Calu3 (cell line): ENCODE measurements at regions not wholly inside any gene's neighbourhood (a gene's known extent, or its start where the extent isn't known, plus 50 kb on each side); places are given as distances from the start of the nearest gene placed in this dataset.

Source experiments
- BruUV-seq: library from RNA; stranded (reverse); fragments of 400-500 nt; replicated peaks from 2 replicates; lab custom pipeline; 2021; lab: Mats Ljungman, UMichigan
- CTCF ChIA-PET: fragments of 300-600 bp; sonication (Branson Sonifier 250); formaldehyde crosslinking; loops from one replicate; lab custom pipeline; 2022; ENCODE audit warnings: antibody characterized with exemption; lab: Charles Lee
- DNase-seq: peaks from one replicate; pipeline ENCODE4 v3.0.0; 2022
- H3K27ac Mint-ChIP-seq: one replicate; pipeline ENCODE4 v1.8.0; 2022; ENCODE audit warnings: mixed read lengths; ENCODE audit not compliant: unreplicated experiment
- H3K27me3 Mint-ChIP-seq: one replicate; pipeline ENCODE4 v1.8.0; 2022; ENCODE audit warnings: mixed read lengths; ENCODE audit not compliant: unreplicated experiment
- H3K36me3 Mint-ChIP-seq: one replicate; pipeline ENCODE4 v1.8.0; 2022; ENCODE audit warnings: mild to moderate bottlenecking, moderate library complexity, mixed read lengths; ENCODE audit not compliant: insufficient read depth, unreplicated experiment
- H3K4me1 Mint-ChIP-seq: one replicate; pipeline ENCODE4 v1.8.0; 2022; ENCODE audit warnings: mild to moderate bottlenecking, low read depth, mixed read lengths; ENCODE audit not compliant: unreplicated experiment
- H3K4me3 Mint-ChIP-seq: one replicate; pipeline ENCODE4 v1.8.0; 2022; ENCODE audit warnings: mild to moderate bottlenecking, low read depth, moderate library complexity, mixed read lengths; ENCODE audit not compliant: unreplicated experiment
- H3K9me3 Mint-ChIP-seq: one replicate; pipeline ENCODE4 v1.8.0; 2022; ENCODE audit warnings: low read depth, mixed read lengths; ENCODE audit not compliant: unreplicated experiment
- intact Hi-C: fragments of 100-400 bp; cut with micrococcal nuclease; formaldehyde crosslinking; loops from one replicate; pipeline ENCODE4 v1.10.0; 2022; ENCODE audit not compliant: unreplicated experiment
- TF ChIP-seq, protein P1 (sequence below): fragments of 200-600 bp; IDR thresholded peaks from one replicate; pipeline ENCODE4 v1.8.0; 2022; ENCODE audit warnings: antibody characterized with exemption; ENCODE audit not compliant: unreplicated experiment

DNA sequence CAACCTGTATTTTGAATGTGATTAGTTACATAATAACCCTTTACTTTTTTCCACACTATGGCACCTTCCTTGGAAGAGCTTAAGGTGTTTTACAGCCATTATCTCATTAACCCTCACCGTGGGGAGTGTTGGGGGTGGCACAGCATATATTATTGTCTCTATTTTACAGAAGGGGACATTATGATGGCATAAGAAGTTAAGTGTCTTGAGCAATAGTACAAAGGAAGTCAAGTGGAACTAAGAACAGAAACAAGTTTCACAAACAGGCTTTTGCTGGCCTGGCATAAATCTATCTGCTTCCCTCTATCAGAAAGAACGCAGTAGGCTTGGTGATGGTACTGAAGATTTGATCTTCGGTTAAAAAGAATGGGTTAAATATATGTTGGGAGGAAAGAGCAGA is 169.7 kb upstream of the OTX2 start:
- H3K27me3 Mint-ChIP-seq: peaks cover 34% of the 10 kb centered on the region
- H3K9me3 Mint-ChIP-seq: no peaks in the 10 kb centered on the region
- intact Hi-C loops: no loop called here
- no peaks in the 10 kb centered on the region for H3K36me3 Mint-ChIP-seq
- CTCF ChIA-PET: no interaction called here
- no peak overlapping the region for H3K27ac Mint-ChIP-seq
- BruUV-seq: no TSS peak
- no peak for DNase-seq
- TF ChIP-seq, protein P1, sequence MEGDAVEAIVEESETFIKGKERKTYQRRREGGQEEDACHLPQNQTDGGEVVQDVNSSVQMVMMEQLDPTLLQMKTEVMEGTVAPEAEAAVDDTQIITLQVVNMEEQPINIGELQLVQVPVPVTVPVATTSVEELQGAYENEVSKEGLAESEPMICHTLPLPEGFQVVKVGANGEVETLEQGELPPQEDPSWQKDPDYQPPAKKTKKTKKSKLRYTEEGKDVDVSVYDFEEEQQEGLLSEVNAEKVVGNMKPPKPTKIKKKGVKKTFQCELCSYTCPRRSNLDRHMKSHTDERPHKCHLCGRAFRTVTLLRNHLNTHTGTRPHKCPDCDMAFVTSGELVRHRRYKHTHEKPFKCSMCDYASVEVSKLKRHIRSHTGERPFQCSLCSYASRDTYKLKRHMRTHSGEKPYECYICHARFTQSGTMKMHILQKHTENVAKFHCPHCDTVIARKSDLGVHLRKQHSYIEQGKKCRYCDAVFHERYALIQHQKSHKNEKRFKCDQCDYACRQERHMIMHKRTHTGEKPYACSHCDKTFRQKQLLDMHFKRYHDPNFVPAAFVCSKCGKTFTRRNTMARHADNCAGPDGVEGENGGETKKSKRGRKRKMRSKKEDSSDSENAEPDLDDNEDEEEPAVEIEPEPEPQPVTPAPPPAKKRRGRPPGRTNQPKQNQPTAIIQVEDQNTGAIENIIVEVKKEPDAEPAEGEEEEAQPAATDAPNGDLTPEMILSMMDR: no peak
- no peak overlapping the region for H3K4me3 Mint-ChIP-seq
- H3K4me1 Mint-ChIP-seq: peaks cover 10% of the 10 kb centered on the region

DNA sequence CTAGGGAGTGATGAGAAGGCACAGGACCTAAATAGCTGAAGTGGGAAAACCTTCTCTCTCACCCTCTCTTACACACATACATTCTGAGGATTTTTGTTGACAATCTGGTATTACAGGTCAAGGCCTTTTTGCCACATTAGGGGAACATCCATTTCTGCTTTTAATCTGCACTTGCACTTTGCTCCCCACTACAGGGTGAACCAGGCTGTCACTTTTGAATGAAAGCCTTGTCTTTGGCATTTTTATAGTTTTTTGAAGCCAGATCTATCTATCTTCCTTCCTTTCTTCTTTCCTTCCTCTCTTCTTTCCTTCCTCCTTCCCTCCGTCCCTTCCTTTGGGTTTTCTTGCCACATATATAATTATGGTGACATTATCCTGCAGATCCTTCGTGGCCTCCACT is 165.9 kb upstream of the OTX2 start:
- H3K4me3 Mint-ChIP-seq: no peak overlapping the region
- intact Hi-C loops: no loop called here
- H3K4me1 Mint-ChIP-seq: peaks cover 10% of the 10 kb centered on the region
- no peak for DNase-seq
- no peak overlapping the region for H3K27ac Mint-ChIP-seq
- CTCF ChIA-PET: no interaction called here
- no TSS peak for BruUV-seq
- no peaks in the 10 kb centered on the region for H3K9me3 Mint-ChIP-seq
- TF ChIP-seq, protein P1: no peak
- H3K27me3 Mint-ChIP-seq: peaks cover 17% of the 10 kb centered on the region
- H3K36me3 Mint-ChIP-seq: no peaks in the 10 kb centered on the region

DNA sequence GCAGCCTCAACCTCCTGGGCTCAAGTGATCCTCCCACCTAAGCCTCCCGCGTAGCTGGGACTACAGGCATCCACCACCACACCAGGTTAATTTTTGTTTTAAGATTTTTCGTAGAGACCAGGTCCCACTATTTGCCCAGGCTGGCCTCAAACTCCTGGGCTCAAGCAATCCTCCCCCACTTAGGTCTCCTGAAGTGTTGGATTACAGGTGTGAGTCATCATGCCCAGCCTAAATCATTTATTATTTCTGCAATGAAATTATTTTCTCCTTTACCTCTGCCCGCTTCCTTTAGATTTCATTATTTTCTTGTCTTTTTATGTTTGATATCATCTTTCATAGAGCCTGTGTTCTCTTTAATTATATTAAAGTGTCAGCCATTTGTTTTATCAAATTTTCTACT is 165.2 kb upstream of the OTX2 start:
- no peak overlapping the region for H3K4me3 Mint-ChIP-seq
- H3K27ac Mint-ChIP-seq: no peak overlapping the region
- no peak for DNase-seq
- CTCF ChIA-PET: no interaction called here
- TF ChIP-seq, protein P1: no peak
- H3K27me3 Mint-ChIP-seq: peaks cover 11% of the 10 kb centered on the region
- H3K36me3 Mint-ChIP-seq: no peaks in the 10 kb centered on the region
- intact Hi-C loops: no loop called here
- no peaks in the 10 kb centered on the region for H3K9me3 Mint-ChIP-seq
- no TSS peak for BruUV-seq
- H3K4me1 Mint-ChIP-seq: peaks cover 10% of the 10 kb centered on the region

DNA sequence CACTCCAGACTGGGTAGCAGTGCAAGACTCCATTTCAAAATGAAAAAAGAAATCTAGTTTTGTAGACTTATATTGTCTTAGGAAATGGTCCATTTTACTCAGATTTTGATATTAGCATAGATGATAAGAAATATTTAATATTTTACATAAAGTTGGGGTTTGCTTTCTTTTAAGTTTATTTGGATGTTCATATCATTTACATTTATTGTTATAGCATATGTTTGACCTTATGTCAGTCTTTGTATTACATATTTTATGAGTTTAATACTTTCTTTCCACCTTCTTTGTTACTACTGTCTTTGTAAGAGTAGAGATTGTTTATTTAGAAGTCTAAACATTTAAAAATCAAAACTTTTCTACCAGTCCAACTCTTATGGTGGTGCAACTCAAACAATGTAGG is 162.7 kb upstream of the OTX2 start:
- no peak for DNase-seq
- Mint-ChIP-seq H3K4me1 (peaks cover 10% of the 10 kb centered on the region), H3K4me3 (no peak overlapping the region), H3K9me3 (no peaks in the 10 kb centered on the region), H3K27me3 (no peaks in the 10 kb centered on the region), H3K27ac (no peak overlapping the region), H3K36me3 (no peaks in the 10 kb centered on the region)
- TF ChIP-seq, protein P1: no peak
- CTCF ChIA-PET: interaction anchor here (0.6 kb wide), 1 partner anchor 31 kb away, joined by 3 read pairs; no protein-coding TSS in a partner anchor
- intact Hi-C loops: no loop called here
- no TSS peak for BruUV-seq
